HG03378 (cell line): ENCODE measurements at regions not wholly inside any gene's neighbourhood (a gene's known extent, or its start where the extent isn't known, plus 50 kb on each side); places are given as distances from the start of the nearest gene placed in this dataset.

Experiments used
- ATAC-seq: cut with Tn5 transposase; IDR thresholded peaks from one replicate; pipeline ENCODE4 v1.9.1; 2021; ENCODE audit warnings: mild to moderate bottlenecking, moderate library complexity; ENCODE audit not compliant: unreplicated experiment

DNA sequence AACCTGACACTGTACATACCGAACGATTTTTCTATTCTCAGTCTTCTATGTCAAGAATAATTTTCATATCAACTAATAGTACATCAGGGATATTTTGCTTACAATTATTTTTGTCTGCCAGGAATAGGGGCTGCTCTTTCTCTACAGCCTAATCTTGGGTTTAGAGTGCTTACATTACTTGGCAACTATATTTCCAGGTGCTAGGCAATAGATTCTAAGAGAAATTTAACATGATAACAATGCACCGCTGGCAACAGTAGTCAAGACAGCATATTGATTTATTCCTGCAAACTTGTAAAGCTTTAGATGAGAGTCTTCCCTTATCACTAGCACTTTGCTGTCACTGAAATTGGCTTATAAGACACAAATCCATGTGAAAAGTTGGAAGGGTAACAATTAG is 935.9 kb downstream of the CDH11 start:
- no peak for ATAC-seq

DNA sequence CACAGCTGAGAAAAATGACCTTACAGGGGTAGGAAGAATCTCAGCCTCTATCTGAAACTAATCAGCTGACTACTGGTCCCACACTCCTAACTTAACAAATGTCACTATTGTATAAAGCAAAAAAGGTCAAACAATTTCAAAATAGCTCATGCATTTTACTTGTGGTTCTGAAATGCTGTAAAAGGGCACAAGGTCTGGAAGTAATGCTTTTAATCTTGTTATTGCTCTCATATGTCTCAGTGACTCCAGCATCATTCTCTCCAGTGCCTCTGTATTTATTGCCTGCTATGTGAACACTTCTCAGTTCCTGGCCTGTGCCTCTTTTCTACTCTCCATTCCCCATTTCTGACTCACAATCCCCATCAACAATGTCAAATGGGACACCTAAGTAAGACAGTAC is 937.7 kb downstream of the CDH11 start:
- no peak for ATAC-seq

DNA sequence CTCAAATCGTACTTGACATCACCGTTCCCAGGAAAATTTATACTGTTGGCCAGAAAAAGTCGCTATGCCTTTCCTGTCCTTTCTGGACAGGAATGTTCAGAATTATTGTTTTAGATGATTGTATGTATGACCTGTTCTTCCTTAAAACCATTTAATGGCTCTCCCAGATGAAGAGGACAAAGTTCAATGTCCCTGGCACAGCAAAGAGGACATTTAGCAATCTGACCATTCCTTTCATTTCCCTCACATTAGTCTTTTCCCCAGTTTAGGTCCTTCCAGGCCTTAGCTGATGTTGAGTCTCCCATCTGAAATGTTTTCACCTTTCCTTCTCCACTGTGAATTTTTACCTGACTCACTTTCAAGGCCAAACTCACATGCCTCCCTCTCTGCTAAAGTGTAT is 938.9 kb downstream of the CDH11 start:
- no peak for ATAC-seq

DNA sequence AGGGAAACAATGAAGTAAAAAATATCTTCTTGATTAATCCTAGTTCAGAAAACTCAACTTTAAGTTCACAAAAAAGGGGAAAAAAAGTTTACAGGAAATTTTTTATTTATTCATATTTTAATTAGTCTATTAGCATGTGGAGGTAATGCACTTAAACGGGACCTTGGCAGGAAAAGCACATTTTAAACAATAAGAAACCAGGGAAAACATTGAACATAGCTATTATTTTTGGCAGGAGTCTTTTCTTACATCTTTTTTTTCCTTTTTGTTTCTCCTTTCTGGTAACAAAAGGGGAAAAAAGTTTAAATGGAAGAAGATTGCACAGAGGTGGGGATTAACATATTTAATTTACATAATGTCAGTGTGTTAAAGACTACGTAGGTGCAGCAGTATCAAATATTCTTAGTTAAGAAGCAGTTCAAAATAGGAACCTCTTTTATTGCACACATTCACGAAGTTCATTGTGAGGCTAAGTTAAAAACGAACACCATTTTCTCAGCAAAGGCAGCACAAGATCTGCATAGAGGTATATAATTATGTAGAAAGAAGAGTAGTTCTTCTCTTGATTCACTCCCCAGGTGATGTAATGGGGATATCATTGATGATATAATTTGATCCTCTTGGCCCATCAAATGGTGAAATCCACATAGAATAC is 940.5 kb downstream of the CDH11 start:
- no peak for ATAC-seq

DNA sequence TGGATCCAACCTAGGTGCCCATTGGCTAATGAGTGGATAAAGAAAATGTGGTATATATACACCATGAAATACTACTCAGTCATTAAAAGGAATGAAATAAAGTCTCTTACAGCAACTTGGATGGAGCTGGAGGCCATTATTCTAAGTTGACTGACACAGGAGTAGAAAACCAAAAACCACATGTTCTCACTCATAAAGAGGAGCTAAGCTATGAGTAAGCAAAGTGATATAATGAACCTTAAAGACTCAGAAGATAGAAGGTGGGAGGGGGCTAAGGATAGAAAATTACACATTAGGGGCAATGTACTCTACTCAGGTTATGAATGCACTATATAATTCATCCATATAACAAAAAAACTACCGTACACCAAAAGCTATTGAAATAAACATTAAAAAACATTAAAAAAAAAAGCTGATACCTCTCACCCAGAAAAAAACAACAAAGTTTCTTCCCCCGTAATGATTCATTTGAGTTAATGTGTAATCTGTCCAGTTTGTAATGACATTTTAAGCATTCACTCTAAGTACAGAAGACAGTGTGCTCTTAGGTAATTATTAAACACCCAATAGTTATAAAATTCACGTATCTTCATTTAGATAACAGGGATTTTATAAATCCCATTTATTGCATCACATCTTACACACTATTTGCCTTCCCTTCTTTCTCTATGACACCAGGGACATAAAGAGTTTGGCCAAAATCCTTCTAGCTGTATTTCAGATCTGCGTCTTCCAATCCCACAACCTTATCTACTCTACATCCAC is 941.5 kb downstream of the CDH11 start:
- no peak for ATAC-seq

DNA sequence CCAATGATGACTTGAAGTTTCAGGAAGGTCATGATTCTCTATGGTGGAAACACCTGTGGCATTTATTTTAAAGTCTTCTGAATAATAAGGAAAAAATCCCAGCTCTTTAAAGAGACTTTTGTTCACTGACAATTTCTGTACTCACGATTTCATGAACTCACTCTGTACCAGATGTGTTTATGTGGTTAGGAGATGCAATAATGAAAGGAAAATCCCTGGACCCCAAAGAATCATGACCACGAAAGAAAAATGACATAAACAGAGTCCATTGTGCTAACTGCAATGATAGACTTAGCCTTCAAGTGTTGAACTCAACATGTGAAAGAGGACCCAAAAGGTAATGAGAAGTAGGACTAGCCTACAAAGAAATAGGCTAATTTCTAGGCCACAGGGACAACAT is 947.5 kb downstream of the CDH11 start:
- no peak for ATAC-seq

DNA sequence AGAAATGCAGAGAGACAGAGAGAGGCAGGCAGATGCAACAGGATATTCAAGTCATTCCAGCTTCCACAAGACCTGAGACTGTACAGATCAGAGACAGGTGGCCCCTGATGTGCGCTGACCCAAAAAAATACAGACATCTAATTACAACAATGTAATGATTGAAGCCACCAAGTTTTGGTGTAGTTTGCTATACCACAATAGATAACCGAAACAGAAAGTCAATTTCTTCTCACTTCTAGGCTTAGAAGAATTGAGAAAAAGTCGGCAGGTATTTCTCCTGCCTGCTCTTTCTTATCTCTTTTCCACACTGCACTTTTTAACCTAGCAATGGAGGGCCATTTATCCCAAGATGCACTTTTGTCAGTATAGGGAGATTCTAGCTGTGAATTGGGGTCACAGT is 949.2 kb downstream of the CDH11 start:
- ATAC-seq: no peak

DNA sequence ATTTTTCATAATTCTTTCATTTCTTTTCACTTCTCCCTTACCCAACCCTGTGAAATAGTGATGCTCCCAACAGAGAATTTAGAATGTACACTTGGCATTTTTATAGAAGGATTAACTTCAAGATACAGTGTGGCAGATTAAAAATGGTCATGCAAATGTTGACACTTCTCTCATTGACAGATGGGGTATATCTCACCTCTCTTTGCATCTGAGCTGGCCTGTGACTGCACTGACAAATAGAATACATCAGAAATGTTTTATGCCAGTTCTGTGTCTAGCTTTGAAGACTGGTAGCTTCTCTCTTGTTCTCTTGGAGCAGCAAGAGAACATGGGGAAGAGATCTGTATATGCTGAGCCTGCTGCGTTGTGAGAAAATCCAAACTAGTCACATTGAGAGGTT is 949.6 kb downstream of the CDH11 start:
- no peak for ATAC-seq

DNA sequence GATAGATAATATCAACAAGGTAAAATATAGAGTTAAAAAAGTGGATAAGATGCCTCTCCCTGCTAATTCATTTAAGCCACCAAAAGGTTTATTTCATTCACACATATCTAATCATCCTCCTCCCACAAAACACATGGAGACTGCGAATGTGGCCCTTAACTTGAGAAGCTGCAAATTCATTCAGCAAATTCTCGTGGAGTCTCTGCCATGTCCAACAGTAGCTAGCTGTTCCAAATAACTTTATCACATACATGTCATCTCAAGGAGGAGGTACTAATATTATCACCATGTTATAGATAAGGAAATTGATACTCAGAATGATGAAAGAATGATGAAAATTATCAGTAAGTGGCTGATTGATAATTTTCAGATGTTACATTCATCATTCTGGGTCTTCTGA is 950.2 kb downstream of the CDH11 start:
- no peak for ATAC-seq

DNA sequence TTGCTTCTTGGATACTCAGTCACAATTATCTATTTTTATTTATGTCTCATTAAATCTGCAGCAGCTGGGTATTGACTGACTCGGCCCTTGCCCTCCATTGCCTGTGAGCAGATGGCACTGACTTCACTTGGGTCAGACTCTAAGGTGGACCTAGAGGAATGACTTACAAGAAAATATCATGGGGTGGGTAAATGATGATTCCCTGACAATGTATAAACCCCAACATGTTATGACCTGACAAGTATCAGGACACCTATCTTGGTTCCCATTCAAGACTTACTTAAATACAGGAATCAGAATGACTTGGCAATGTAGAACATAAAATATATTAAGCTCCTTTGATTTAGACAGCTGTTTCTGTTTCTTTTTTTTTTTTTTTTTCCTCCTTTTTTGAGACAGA is 953.5 kb downstream of the CDH11 start:
- no peak for ATAC-seq

DNA sequence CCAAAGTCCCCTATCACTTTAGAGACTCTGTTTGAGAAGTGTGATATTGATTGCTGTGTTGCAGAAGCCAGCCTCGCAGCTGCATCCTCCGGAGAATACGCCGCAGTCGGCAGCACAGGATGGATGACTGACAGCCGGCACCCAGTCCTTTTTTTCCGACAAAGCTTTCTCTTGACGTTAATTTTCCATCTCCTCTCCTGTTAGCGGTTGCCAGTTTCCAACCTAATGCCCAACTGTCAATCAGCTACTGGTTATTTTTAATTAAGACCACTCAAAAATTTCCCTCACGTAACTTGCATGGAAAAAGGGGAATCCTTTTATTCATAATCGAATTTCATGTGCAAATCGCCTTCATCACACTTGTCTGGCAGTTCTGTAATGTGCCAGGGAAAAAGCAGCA is 953.9 kb downstream of the CDH11 start:
- no peak for ATAC-seq

DNA sequence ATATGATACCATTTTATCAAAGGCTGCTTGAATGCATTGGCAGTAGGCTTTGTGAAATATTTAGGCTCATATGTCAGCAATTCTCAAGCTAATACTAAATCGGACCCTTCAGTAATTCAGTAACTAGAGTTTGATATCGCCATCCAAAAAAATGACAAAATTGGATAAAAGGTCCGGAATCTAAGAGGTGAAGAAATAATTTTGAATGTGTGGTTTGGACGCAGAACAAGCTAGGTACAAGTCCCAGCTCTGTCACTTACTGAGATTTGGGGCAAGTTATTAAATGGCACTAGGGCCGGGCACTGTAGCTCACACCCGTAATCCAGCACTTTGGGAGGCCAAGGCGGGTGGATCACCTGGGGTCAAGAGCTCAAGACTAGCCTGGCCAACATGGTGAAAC is 956.5 kb downstream of the CDH11 start:
- no peak for ATAC-seq

DNA sequence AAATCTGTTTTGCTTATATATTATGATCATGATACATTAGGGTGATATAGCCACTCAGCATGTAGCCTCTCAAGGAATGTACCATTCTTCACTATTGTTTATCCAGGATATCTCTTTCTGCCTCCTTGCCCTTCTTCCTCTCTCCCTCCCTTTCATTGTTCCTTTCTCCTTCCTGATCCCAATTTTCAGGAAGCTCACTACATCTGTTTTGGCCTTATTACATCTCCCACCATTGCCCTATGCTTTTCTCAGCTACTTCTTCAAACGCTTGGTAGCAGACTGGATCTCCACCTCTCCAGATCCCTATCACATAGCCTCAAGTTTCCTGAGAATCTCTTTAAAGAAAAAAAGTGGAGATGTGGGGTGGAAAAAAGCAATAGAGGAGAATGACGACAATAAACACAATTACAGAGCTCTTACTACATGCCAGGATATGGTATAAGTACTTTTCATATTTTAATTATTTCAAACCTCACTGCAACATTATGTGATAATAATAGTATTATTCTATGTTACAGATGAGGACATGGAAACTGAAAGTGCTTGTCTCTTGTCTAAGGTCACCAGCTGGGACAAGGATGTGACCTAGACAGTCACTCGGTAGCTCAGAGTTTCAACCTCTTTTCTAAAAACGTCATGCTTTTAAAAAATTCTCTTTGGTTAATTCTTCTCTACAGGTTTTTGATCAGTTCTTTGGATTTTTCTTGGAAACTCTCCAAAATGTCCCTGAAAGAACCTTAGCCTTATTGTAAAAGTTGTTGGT is 959.1 kb downstream of the CDH11 start:
- no peak for ATAC-seq

DNA sequence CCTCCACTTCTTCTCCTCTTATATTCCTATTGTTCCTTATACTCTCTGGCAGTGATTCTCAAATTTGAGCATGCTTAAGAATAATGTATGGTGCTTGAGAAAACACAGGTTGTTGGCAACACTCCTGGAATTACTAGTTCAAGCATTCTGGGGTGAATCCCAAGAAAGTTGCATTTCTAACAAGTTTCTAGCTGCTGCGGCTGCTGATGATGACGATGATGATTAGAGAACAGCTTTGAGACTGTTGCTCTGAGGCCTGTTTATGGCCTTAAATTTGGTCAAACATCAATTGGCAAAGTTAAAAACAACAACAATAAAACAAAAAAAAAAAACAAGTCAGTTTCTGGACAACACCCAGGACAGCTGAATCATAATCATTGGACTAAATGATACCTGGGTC is 961.9 kb downstream of the CDH11 start:
- ATAC-seq: no peak

DNA sequence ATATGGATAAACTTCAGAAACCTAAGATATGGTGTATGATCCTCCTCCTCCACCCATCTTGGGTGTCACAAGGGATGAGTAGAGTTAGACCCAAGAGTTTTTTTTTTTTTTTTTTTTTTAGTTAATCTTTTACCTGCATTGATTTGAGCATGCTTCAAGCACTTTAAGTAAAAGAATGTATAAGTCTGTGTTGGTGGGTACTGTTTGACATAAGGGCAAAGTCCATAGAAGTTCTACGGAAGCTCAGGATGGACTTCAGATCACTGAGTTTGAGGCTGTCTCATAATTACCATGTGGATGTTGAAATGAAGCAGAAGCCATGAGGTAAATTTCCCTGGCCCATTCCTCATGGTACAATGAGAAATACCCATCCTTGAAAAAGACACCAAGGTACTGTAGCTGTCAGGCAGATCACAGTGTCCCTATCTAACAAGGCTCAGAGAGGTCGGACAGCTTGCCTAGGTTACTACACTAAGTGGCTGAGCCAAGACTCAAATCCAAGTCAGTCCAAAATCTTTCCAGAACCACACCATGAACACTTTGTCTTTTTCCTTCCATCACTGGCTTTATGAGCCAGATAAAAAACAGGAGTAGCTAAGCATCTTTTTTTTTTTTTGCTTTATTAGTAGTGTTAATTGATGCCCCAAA is 962.8 kb downstream of the CDH11 start:
- no peak for ATAC-seq

DNA sequence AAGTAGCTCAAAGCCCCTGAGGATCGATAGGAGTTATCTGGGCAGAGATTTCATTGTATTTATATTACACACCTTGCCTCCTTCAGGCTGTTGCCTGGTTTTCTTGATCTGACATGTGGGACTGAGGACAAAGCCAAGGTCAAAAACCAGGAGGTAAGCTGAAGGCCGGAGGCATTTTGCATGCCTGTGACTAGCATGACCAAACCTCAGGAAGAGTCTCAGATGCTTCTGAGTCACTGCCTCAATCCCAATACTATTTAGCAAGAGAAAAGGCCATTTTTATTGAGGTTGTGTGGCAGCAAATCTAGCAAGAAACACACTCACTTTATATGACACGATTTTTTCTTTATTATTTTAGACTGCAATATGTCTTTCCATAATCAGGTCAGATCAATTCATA is 968.1 kb downstream of the CDH11 start:
- ATAC-seq: no peak

DNA sequence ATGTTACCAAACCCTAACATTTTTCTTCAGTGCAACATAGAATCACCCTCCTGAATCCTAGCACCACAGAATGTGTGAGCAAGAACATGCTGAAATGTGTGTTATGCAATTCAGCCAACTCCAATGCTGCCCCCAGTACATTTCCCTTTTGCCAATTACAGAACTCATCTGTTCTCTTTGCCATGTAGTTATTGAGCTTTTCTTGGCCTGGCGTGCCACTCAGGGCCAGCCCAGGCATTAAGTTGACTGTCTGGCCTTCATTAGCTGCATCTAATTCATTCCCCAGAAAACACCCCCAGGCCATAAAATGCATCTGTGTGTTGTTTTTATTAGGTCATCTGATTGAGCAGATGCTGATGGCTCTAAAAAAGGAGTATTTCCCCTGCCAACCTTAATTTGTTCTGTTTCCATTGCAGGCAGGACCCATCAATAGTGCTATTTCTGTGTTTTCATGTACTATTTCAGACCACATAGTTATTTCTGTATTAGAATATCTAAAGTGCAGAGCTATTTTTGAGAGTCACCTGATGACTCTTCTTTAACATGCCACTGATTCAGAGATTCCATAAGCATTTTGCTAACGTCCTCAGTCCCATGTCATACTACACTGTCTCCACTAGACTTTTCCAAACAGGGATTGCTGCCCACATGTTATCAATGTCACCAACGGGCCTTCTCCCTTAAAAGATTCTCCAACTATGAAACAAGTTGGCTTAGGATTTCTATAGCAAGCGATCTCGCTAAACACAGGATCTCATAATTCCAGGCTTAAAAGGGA is 969.7 kb downstream of the CDH11 start:
- no peak for ATAC-seq

DNA sequence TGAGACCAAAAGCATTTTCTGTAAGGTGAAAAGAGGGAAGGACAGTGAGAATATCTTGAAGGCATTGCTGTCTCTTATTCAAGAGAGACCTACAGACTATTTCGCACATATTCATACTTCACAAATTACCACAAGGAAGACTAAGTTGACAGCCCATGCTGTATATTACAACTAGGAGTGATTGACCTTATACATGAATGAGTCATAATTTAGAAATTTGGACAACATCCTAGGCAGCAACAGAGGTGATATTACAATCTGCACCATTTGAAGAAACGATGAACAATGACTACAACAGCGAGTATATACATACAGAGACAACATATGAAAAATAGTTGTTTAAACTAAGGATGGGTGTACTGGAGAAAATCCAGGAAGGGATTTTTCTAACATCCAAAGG is 971.7 kb downstream of the CDH11 start:
- no peak for ATAC-seq

DNA sequence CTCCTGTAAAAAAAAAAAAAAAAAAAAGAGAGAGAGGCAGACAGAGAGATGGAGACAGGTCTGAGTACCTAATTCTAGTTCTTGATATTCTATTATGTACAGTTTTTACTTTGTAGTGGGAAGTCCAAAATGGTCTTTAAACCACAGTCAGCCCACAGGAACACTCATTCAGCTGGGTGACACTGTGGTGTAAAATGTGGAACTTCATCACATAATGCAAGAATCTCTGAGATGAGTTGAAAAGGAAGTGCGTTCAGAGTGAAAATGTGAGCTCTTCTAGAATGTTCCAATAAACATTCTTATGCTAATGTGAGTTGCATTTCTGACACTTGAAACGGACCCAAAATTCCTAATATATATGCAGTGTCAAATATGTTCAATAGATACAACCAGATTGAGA is 972.1 kb downstream of the CDH11 start:
- no peak for ATAC-seq

DNA sequence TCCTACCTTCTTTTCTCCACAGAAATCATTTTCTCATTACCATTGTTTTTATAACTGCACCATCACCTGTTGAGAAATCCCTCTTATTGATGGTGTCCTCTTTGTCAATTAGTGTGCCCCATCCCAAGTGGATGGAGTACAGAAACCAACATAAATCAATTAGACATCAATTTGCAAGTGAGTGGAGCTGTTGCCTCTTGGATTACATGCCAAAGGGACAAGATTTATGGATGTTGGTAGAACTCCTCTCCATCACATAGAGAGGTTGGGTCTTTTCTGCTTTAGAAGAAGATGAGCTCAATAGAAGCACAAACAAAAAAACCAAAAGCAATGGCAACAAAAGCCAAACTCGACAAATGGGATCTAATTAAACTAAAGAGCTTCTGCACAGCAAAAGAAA is 973.5 kb downstream of the CDH11 start:
- no peak for ATAC-seq

DNA sequence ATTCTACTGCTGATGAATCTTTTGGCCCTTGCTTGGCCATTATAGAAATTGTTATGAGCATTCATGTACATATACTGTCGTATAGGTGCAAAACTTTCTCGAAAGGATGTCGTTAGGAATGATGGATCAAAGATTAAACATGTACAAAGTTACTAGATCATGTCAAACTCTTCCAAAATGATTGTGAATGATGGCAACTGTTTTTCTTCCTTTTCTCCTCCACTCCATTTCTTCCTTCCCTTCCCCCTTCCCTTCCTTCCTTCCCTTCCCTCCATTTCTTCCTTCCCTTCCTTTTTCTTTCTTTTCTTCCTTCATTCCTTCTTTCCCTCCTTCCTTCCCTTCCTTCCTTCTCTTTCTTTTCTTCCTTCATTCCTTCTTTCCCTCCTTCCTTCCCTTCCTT is 973.9 kb downstream of the CDH11 start:
- ATAC-seq: no peak
